DND-41 (cell line): ENCODE measurements at regions not wholly inside any gene's neighbourhood (a gene's known extent, or its start where the extent isn't known, plus 50 kb on each side); places are given as distances from the start of the nearest gene placed in this dataset.

Experiments used
- ATAC-seq: fragments of 200-7000 bp; cut with Tn5 transposase; 3 replicates; pipeline ENCODE4 v1.9.1; 2021; ENCODE audit warnings: low read depth; ENCODE audit not compliant: insufficient read depth
- DNase-seq: peaks from one replicate; pipeline ENCODE4 v3.0.0-alpha.2; 2020
- H2AFZ ChIP-seq: 2 replicates; pipeline ENCODE4 v1.6.0; 2012; ENCODE audit warnings: low read depth, low read length
- H3K27ac ChIP-seq: 2 replicates; pipeline ENCODE4 v1.5.1; 2012; ENCODE audit warnings: low read length, inconsistent platforms
- H3K27me3 ChIP-seq: fragments of 200-600 bp; sonication (generic); 2 replicates; pipeline ENCODE4 v1.6.0; 2012; ENCODE audit warnings: low read length, mild to moderate bottlenecking, inconsistent platforms; ENCODE audit not compliant: insufficient read depth, poor library complexity
- H3K36me3 ChIP-seq: 2 replicates; pipeline ENCODE4 v1.5.1; 2012; ENCODE audit warnings: low read length, inconsistent platforms; ENCODE audit not compliant: insufficient read depth
- H3K4me1 ChIP-seq: 2 replicates; pipeline ENCODE4 v1.5.1; 2012; ENCODE audit warnings: mild to moderate bottlenecking, low read length; ENCODE audit not compliant: insufficient read depth
- H3K4me2 ChIP-seq: 2 replicates; pipeline ENCODE4 v1.6.0; 2012; ENCODE audit warnings: mild to moderate bottlenecking, moderate library complexity, low read length, inconsistent platforms; ENCODE audit not compliant: insufficient read depth
- H3K4me3 ChIP-seq, 2 experiments: fragments of 200-600 bp in 1 of 2; shearing (Covaris generic) in 1 of 2; 2 replicates each; pipeline ENCODE4 v1.5.1; 2012 to 2016; ENCODE audit warnings: inconsistent platforms in 2 of 2, low read length in 2 of 2, mild to moderate bottlenecking in 2 of 2, low read depth in 1 of 2, moderate library complexity in 1 of 2
- H3K79me2 ChIP-seq: 2 replicates; pipeline ENCODE4 v1.6.0; 2012; ENCODE audit warnings: low read length, inconsistent platforms; ENCODE audit not compliant: insufficient read depth
- H3K9ac ChIP-seq: 2 replicates; pipeline ENCODE4 v1.6.0; 2012; ENCODE audit warnings: low read depth, mild to moderate bottlenecking, inconsistent platforms, low read length, moderate library complexity
- H3K9me3 ChIP-seq: 2 replicates; pipeline ENCODE4 v1.5.1; 2012; ENCODE audit warnings: low read length, moderate library complexity, mild to moderate bottlenecking, inconsistent platforms; ENCODE audit not compliant: insufficient read depth, severe bottlenecking
- H4K20me1 ChIP-seq: 2 replicates; pipeline ENCODE4 v1.6.0; 2012; ENCODE audit warnings: low read length; ENCODE audit not compliant: insufficient read depth
- CTCF ChIP-seq: IDR thresholded peaks from 2 replicates; pipeline ENCODE4 v1.5.1; 2012; ENCODE audit warnings: borderline replicate concordance, low read length, moderate library complexity, mild to moderate bottlenecking; ENCODE audit not compliant: poor library complexity, severe bottlenecking; ENCODE audit errors: extremely low read depth
- EZH2 ChIP-seq: IDR thresholded peaks from 3 replicates; pipeline ENCODE4 v1.6.1; 2012; ENCODE audit warnings: borderline replicate concordance, low read depth, mild to moderate bottlenecking, moderate library complexity, low read length, inconsistent platforms; ENCODE audit not compliant: severe bottlenecking

- H2AFZ ChIP-seq: no peak overlapping the region
- no peaks in the 10 kb centered on the region for H4K20me1 ChIP-seq
- no peak for TF ChIP-seq CTCF
- TF ChIP-seq EZH2: no peak
Observed at GRCh38 chr9:79195879-79196278, 375.9 kb upstream of the TLE4 start.

GRCh38 chr9:79196606-79197005 lies 375.2 kb upstream of the TLE4 start:
- Histone ChIP-seq H3K9me3 (no peaks in the 10 kb centered on the region), H2AFZ (no peak overlapping the region), H3K4me1 (no peaks in the 10 kb centered on the region), H3K9ac (no peak overlapping the region), H3K79me2 (no peaks in the 10 kb centered on the region), H3K4me2 (no peak overlapping the region), H4K20me1 (no peaks in the 10 kb centered on the region), H3K27me3 (no peaks in the 10 kb centered on the region), H3K4me3 (no peak overlapping the region), H3K36me3 (no peaks in the 10 kb centered on the region), H3K27ac (no peak overlapping the region)
- ATAC-seq: no peak
- TF ChIP-seq EZH2 (no peak), CTCF (no peak)
- no peak for DNase-seq

More at GRCh38 chr9:79195879-79196278, 375.9 kb upstream of the TLE4 start:
- H3K4me1 ChIP-seq: no peaks in the 10 kb centered on the region
- no peaks in the 10 kb centered on the region for H3K36me3 ChIP-seq
- DNase-seq (no peak), ATAC-seq (no peak)
- no peak overlapping the region for H3K4me2 ChIP-seq
- no peak overlapping the region for H3K9ac ChIP-seq
- H3K4me3 ChIP-seq: no peak overlapping the region
- no peaks in the 10 kb centered on the region for H3K9me3 ChIP-seq
- no peak overlapping the region for H3K27ac ChIP-seq
- H3K79me2 ChIP-seq: no peaks in the 10 kb centered on the region
- H3K27me3 ChIP-seq: no peaks in the 10 kb centered on the region

- Histone ChIP-seq H3K4me1 (no peaks in the 10 kb centered on the region), H3K27ac (no peak overlapping the region), H3K9ac (no peak overlapping the region), H3K79me2 (no peaks in the 10 kb centered on the region), H2AFZ (no peak overlapping the region), H3K9me3 (no peaks in the 10 kb centered on the region), H3K36me3 (no peaks in the 10 kb centered on the region), H3K4me3 (no peak overlapping the region), H3K27me3 (no peaks in the 10 kb centered on the region), H3K4me2 (no peak overlapping the region), H4K20me1 (no peaks in the 10 kb centered on the region)
- no peak for TF ChIP-seq CTCF
- no peak for TF ChIP-seq EZH2
- no peak for ATAC-seq
- no peak for DNase-seq
Observed at GRCh38 chr9:79200336-79200735, 371.4 kb upstream of the TLE4 start.

- no peaks in the 10 kb centered on the region for H3K36me3 ChIP-seq
- H3K9me3 ChIP-seq: no peaks in the 10 kb centered on the region
- H3K27me3 ChIP-seq: no peaks in the 10 kb centered on the region
- H3K79me2 ChIP-seq: no peaks in the 10 kb centered on the region
- no peak for DNase-seq
- H4K20me1 ChIP-seq: no peaks in the 10 kb centered on the region
- H3K4me1 ChIP-seq: no peaks in the 10 kb centered on the region
- no peak overlapping the region for H3K4me2 ChIP-seq
- H3K9ac ChIP-seq: no peak overlapping the region
- H3K4me3 ChIP-seq: no peak overlapping the region
- ATAC-seq: no peak
- H3K27ac ChIP-seq: no peak overlapping the region
- TF ChIP-seq EZH2 (no peak), CTCF (no peak)
- H2AFZ ChIP-seq: no peak overlapping the region
Observed at GRCh38 chr9:79201636-79202035, 370.1 kb upstream of the TLE4 start.
